CD14-positive monocyte (primary cell): ENCODE measurements at regions not wholly inside any gene's neighbourhood (a gene's known extent, or its start where the extent isn't known, plus 50 kb on each side); places are given as distances from the start of the nearest gene placed in this dataset.

Experiments used
- DNase-seq, 3 donors: peaks; one replicate each; pipeline ENCODE4 v3.0.0-alpha.2; 2011 to 2022
- H2AFZ ChIP-seq: 2 replicates; pipeline ENCODE4 v1.6.0; 2012; ENCODE audit warnings: mild to moderate bottlenecking, low read depth, low read length, inconsistent platforms; ENCODE audit not compliant: insufficient read depth, poor library complexity, severe bottlenecking
- H3K27ac ChIP-seq, 2 donors: 1 replicate in 1 of 2; 2 replicates in 1 of 2; pipeline ENCODE4 v1.5.1; 2012 to 2013; ENCODE audit warnings: low read length in 2 of 2, control low read depth in 1 of 2, inconsistent platforms in 1 of 2, low read depth in 1 of 2, mild to moderate bottlenecking in 1 of 2
- H3K27me3 ChIP-seq, 2 donors: one replicate each; pipeline versions ENCODE4 v1.6.0 to v1.6.1; 2011 to 2013; ENCODE audit warnings: low read length in 2 of 2; ENCODE audit not compliant: control insufficient read depth in 2 of 2, insufficient read depth in 2 of 2
- H3K36me3 ChIP-seq, 2 donors: replicated peaks in 1 of 2; 1 replicate in 1 of 2; 2 replicates in 1 of 2; pipeline versions ENCODE4 v1.5.1 to v1.6.1; 2012 to 2013; ENCODE audit warnings: low read length in 2 of 2, control low read depth in 1 of 2, inconsistent platforms in 1 of 2, mild to moderate bottlenecking in 1 of 2; ENCODE audit not compliant: insufficient read depth in 2 of 2, control insufficient read depth in 1 of 2
- H3K4me1 ChIP-seq, 2 donors: 1 replicate in 1 of 2; 2 replicates in 1 of 2; pipeline versions ENCODE4 v1.5.1 to v1.6.1; 2012 to 2013; ENCODE audit warnings: low read length in 2 of 2, control low read depth in 1 of 2, inconsistent platforms in 1 of 2, mild to moderate bottlenecking in 1 of 2, moderate library complexity in 1 of 2; ENCODE audit not compliant: insufficient read depth in 2 of 2, control insufficient read depth in 1 of 2
- H3K4me2 ChIP-seq: replicated peaks from 2 replicates; pipeline ENCODE3; 2012; ENCODE audit warnings: low read length, moderate library complexity, mild to moderate bottlenecking; ENCODE audit not compliant: poor library complexity, severe bottlenecking; ENCODE audit errors: extremely low read depth
- H3K4me3 ChIP-seq, 3 experiments: fragments of 200-600 bp in 1 of 3; sonication (generic) in 1 of 3; replicated peaks in 1 of 3; 1 replicate in 2 of 3; 2 replicates in 1 of 3; pipeline ENCODE4 v1.5.1; 2011 to 2013; ENCODE audit warnings: low read length in 3 of 3, mild to moderate bottlenecking in 3 of 3, control low read depth in 2 of 3, low read depth in 2 of 3, inconsistent platforms in 1 of 3, moderate library complexity in 1 of 3
- H3K79me2 ChIP-seq: 2 replicates; pipeline ENCODE4 v1.6.0; 2012; ENCODE audit warnings: mild to moderate bottlenecking, control low read depth, inconsistent platforms, low read length, moderate library complexity; ENCODE audit not compliant: insufficient read depth
- H3K9ac ChIP-seq: 2 replicates; pipeline ENCODE4 v1.6.0; 2017; ENCODE audit warnings: low read length, mild to moderate bottlenecking; ENCODE audit not compliant: insufficient read depth, poor library complexity, severe bottlenecking
- H3K9me3 ChIP-seq, 2 donors: replicated peaks in 1 of 2; 1 replicate in 1 of 2; 2 replicates in 1 of 2; pipeline versions ENCODE4 v1.5.1 to v1.6.1; 2012 to 2013; ENCODE audit warnings: low read length in 2 of 2, control low read depth in 1 of 2; ENCODE audit not compliant: control insufficient read depth in 1 of 2, insufficient read depth in 1 of 2
- H4K20me1 ChIP-seq: 2 replicates; pipeline ENCODE4 v1.6.0; 2012; ENCODE audit warnings: mild to moderate bottlenecking, low read length, control low read depth, moderate library complexity; ENCODE audit not compliant: insufficient read depth
- H3K27ac Mint-ChIP-seq, 7 donors: one replicate each; pipeline ENCODE4 v1.8.0; 2020; ENCODE audit warnings: mild to moderate bottlenecking in 7 of 7, mixed read lengths in 7 of 7, moderate library complexity in 6 of 7, inconsistent platforms in 2 of 7
- H3K27me3 Mint-ChIP-seq, 3 donors: one replicate each; pipeline ENCODE4 v1.8.0; 2021 to 2022; ENCODE audit warnings: low read depth in 3 of 3, mild to moderate bottlenecking in 3 of 3, mixed read lengths in 3 of 3, moderate library complexity in 3 of 3, inconsistent platforms in 1 of 3
- H3K36me3 Mint-ChIP-seq, 2 donors: one replicate each; pipeline ENCODE4 v1.8.0; 2020; ENCODE audit warnings: mixed read lengths in 2 of 2, inconsistent platforms in 1 of 2, mild to moderate bottlenecking in 1 of 2
- H3K4me1 Mint-ChIP-seq: one replicate; pipeline ENCODE4 v1.8.0; 2020; ENCODE audit warnings: mild to moderate bottlenecking, mixed read lengths
- H3K4me3 Mint-ChIP-seq, 2 donors: one replicate each; pipeline ENCODE4 v1.8.0; 2020; ENCODE audit warnings: mild to moderate bottlenecking in 2 of 2, mixed read lengths in 2 of 2, moderate library complexity in 1 of 2
- H3K9me3 Mint-ChIP-seq, 7 donors: one replicate each; pipeline ENCODE4 v1.8.0; 2020 to 2022; ENCODE audit warnings: mixed read lengths in 7 of 7, mild to moderate bottlenecking in 6 of 7, moderate library complexity in 6 of 7, inconsistent platforms in 2 of 7
- CTCF ChIP-seq: fragments of 200-600 bp; IDR thresholded peaks from one replicate; pipeline ENCODE4 v1.8.0; 2022; ENCODE audit warnings: antibody characterized with exemption, mild to moderate bottlenecking
- WGBS: methylation state at CpG from one replicate; pipeline ENCODE4 v1.1.5; 2013; ENCODE audit warnings: missing lambda C conversion rate; ENCODE audit not compliant: insufficient coverage; 5-methylcytosine and 5-hydroxymethylcytosine counted together
- intact Hi-C, 2 donors: fragments of 100-400 bp; cut with micrococcal nuclease; formaldehyde crosslinking; loops; one replicate each; pipeline versions ENCODE4 v1.15.0 to v1.15.1; 2023

GRCh38 chr3:106215047-106215446, 346.2 kb upstream of the CBLB start:
- no peaks in the 10 kb centered on the region for H3K27me3 ChIP-seq
- WGBS = no CpG with 5 or more reads among the region's 1 CpG
- no peak overlapping the region for H2AFZ ChIP-seq
- H3K36me3 ChIP-seq = no peaks in the 10 kb centered on the region
- no peak for TF ChIP-seq CTCF
- peaks cover 0 to 2% (median 0%) of the 10 kb centered on the region in 3 donors for H3K27me3 Mint-ChIP-seq
- intact Hi-C loops = no loop called here
- no peaks in the 10 kb centered on the region for H3K4me1 Mint-ChIP-seq
- H3K27ac ChIP-seq = no peak overlapping the region
- no peak overlapping the region for H3K4me3 ChIP-seq
- no peak overlapping the region for H3K9ac ChIP-seq
- no peak for DNase-seq
- H3K4me3 Mint-ChIP-seq = no peak overlapping the region
- no peaks in the 10 kb centered on the region for H3K4me1 ChIP-seq
- H3K9me3 Mint-ChIP-seq = peaks cover 0 to 9% (median 5%) of the 10 kb centered on the region in 7 donors
- H3K79me2 ChIP-seq = no peaks in the 10 kb centered on the region
- H3K36me3 Mint-ChIP-seq = no peaks in the 10 kb centered on the region
- H3K4me2 ChIP-seq = no peak overlapping the region
- no peaks in the 10 kb centered on the region for H4K20me1 ChIP-seq
- H3K9me3 ChIP-seq = no peaks in the 10 kb centered on the region
- H3K27ac Mint-ChIP-seq = no peak overlapping the region

DNA sequence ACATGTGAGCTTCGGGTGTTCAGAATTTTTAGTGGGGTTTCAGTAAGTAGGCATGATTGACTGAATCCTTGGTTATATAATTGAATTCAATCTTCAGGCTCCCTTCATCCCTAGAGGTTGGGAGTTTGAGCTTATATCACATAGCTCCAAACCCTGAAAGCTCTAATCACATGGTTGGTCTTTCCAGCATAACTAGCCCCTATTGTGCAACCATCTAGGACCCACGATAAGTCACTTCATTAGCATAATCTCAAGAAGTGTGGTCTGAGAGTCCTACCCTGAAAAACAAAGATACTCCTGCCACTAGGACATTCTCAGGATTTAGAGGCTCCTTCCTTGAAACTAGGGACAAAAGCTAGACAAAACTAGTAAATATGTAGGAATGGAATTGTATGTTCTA, 348.9 kb upstream of the CBLB start:
- no peak for TF ChIP-seq CTCF
- no peaks in the 10 kb centered on the region for H3K79me2 ChIP-seq
- H3K27me3 ChIP-seq = no peaks in the 10 kb centered on the region
- no peaks in the 10 kb centered on the region for H3K36me3 ChIP-seq
- H3K9me3 ChIP-seq = no peaks in the 10 kb centered on the region
- H3K4me2 ChIP-seq = no peak overlapping the region
- no peak overlapping the region for H3K4me3 Mint-ChIP-seq
- 40% methylated on average over 1 of the region's 2 CpGs for WGBS
- H3K9me3 Mint-ChIP-seq = peaks cover 13 to 28% (median 16%) of the 10 kb centered on the region in 7 donors
- no peak overlapping the region for H2AFZ ChIP-seq
- peaks cover 0 to 2% (median 0%) of the 10 kb centered on the region in 3 donors for H3K27me3 Mint-ChIP-seq
- H3K27ac ChIP-seq = no peak overlapping the region
- H3K27ac Mint-ChIP-seq = no peak overlapping the region
- H3K4me3 ChIP-seq = no peak overlapping the region
- H3K36me3 Mint-ChIP-seq = no peaks in the 10 kb centered on the region
- no peaks in the 10 kb centered on the region for H3K4me1 Mint-ChIP-seq
- H3K9ac ChIP-seq = no peak overlapping the region
- H3K4me1 ChIP-seq = no peaks in the 10 kb centered on the region
- no peaks in the 10 kb centered on the region for H4K20me1 ChIP-seq
- intact Hi-C loops = no loop called here
- no peak for DNase-seq
